HCT116 (cell line): ENCODE measurements at regions not wholly inside any gene's neighbourhood (a gene's known extent, or its start where the extent isn't known, plus 50 kb on each side); places are given as distances from the start of the nearest gene placed in this dataset.

Experiments
- ATAC-seq: fragments of 200-7000 bp; cut with Tn5 transposase; 2 replicates; pipeline ENCODE4 v1.9.1; 2020; ENCODE audit warnings: mild to moderate bottlenecking, moderate library complexity
- BruUV-seq: library from RNA; stranded (reverse); fragments of 400-500 nt; replicated peaks from 2 replicates; lab custom pipeline; 2021; lab: Mats Ljungman, UMichigan
- CTCF ChIA-PET: fragments of 300-600 bp; sonication (Branson Sonifier 250); formaldehyde crosslinking; loops from one replicate; lab custom pipeline; 2021; ENCODE audit warnings: antibody characterized with exemption; lab: Charles Lee
- POLR2A ChIA-PET: fragments of 300-600, 350-600 bp; sonication (Branson Sonifier 250); formaldehyde crosslinking; loops from one replicate; lab custom pipeline; 2021; ENCODE audit warnings: antibody characterized with exemption; lab: Charles Lee
- RAD21 ChIA-PET, 2 experiments: fragments of 300-600 bp; sonication (Branson Sonifier 250); formaldehyde crosslinking; loops; one replicate each; lab custom pipeline; 2023; ENCODE audit warnings: low total read pairs in 2 of 2; ENCODE audit not compliant: uncharacterized antibody in 2 of 2, unreplicated experiment in 2 of 2, low non-redundant PET in 1 of 2; lab: Charles Lee
- DNase-seq: peaks from one replicate; pipeline ENCODE4 v3.0.0-alpha.2; 2010; ENCODE audit warnings: low read depth, low spot score
- H2AFZ ChIP-seq: fragments of 200-600 bp; shearing (Covaris generic), sonication (generic); 2 replicates; pipeline ENCODE4 v1.6.1; 2017; ENCODE audit warnings: low read depth, mixed run types, mixed read lengths, antibody characterized with exemption, low read length; ENCODE audit not compliant: poor library complexity, severe bottlenecking
- H3K27ac ChIP-seq: 2 replicates; pipeline ENCODE4 v1.5.1; 2012; ENCODE audit warnings: low read depth, low read length
- H3K27me3 ChIP-seq: fragments of 200-600 bp; sonication (generic); 2 replicates; pipeline ENCODE4 v1.6.1; 2016; ENCODE audit warnings: mixed run types, low read length, mixed read lengths; ENCODE audit not compliant: insufficient read depth
- H3K36me3 ChIP-seq, 2 experiments: fragments of 200-500 bp in 1 of 2; fragments of 200-600 bp in 1 of 2; sonication (Bioruptor generic) in 1 of 2; sonication (generic) in 1 of 2; 2 replicates each; pipeline versions ENCODE4 v1.5.1 to v1.6.1; 2014 to 2016; ENCODE audit warnings: low read length in 2 of 2, inconsistent platforms in 1 of 2, mixed read lengths in 1 of 2, mixed run types in 1 of 2; ENCODE audit not compliant: insufficient read depth in 2 of 2, control insufficient read depth in 1 of 2
- H3K4me1 ChIP-seq, 2 experiments: fragments of 200-600 bp in 1 of 2; sonication (generic) in 1 of 2; 2 replicates each; pipeline versions ENCODE4 v1.5.1 to v1.6.1; 2012 to 2017; ENCODE audit warnings: low read length in 2 of 2, inconsistent platforms in 1 of 2, mild to moderate bottlenecking in 1 of 2, mixed read lengths in 1 of 2, mixed run types in 1 of 2, moderate library complexity in 1 of 2; ENCODE audit not compliant: insufficient read depth in 2 of 2, control insufficient read depth in 1 of 2
- H3K4me2 ChIP-seq: fragments of 200-600 bp; sonication (generic); 2 replicates; pipeline ENCODE4 v1.6.1; 2017; ENCODE audit warnings: mixed run types, low read length, mixed read lengths
- H3K4me3 ChIP-seq, 2 experiments: fragments of 200-600 bp in 1 of 2; sonication (generic) in 1 of 2; replicated peaks in 1 of 2; 2 replicates each; pipeline ENCODE4 v1.5.1; 2011 to 2016; ENCODE audit warnings: low read length in 2 of 2, control low read depth in 1 of 2, low read depth in 1 of 2, mild to moderate bottlenecking in 1 of 2, mixed read lengths in 1 of 2, mixed run types in 1 of 2
- H3K79me2 ChIP-seq: fragments of 200-600 bp; sonication (generic); 2 replicates; pipeline ENCODE4 v1.6.1; 2017; ENCODE audit warnings: mild to moderate bottlenecking, mixed run types, low read length, moderate library complexity, mixed read lengths; ENCODE audit not compliant: insufficient read depth
- H3K9ac ChIP-seq: fragments of 200-600 bp; sonication (generic); 2 replicates; pipeline ENCODE4 v1.6.1; 2016; ENCODE audit warnings: low read length, mixed read lengths
- H3K9me2 ChIP-seq: fragments of 200-600 bp; sonication (generic), shearing (Covaris generic); 2 replicates; pipeline ENCODE4 v1.6.1; 2017; ENCODE audit warnings: mixed run types, mild to moderate bottlenecking, moderate library complexity; ENCODE audit not compliant: insufficient read depth
- H3K9me3 ChIP-seq, 2 experiments: fragments of 200-500 bp in 1 of 2; fragments of 200-600 bp in 1 of 2; sonication (Bioruptor generic) in 1 of 2; sonication (generic) in 1 of 2; 2 replicates each; pipeline ENCODE4 v1.6.1; 2014 to 2017; ENCODE audit warnings: low read length in 2 of 2, mixed read lengths in 2 of 2, inconsistent platforms in 1 of 2, low read depth in 1 of 2, mild to moderate bottlenecking in 1 of 2, mixed run types in 1 of 2, moderate library complexity in 1 of 2; ENCODE audit not compliant: control insufficient read depth in 1 of 2, insufficient read depth in 1 of 2
- H4K20me1 ChIP-seq: fragments of 200-600 bp; sonication (generic), shearing (Covaris generic); 2 replicates; pipeline ENCODE4 v1.6.1; 2017; ENCODE audit warnings: mixed run types, mild to moderate bottlenecking, moderate library complexity; ENCODE audit not compliant: insufficient read depth
- CBX3 ChIP-seq: IDR thresholded peaks from 2 replicates; pipeline ENCODE4 v1.6.1; 2012; ENCODE audit warnings: low read depth
- CEBPB ChIP-seq: IDR thresholded peaks from 2 replicates; pipeline ENCODE4 v1.6.1; 2012; ENCODE audit warnings: low read depth
- EGR1 ChIP-seq: IDR thresholded peaks from 2 replicates; pipeline ENCODE4 v1.6.1; 2012; ENCODE audit warnings: low read depth
- EZH2 ChIP-seq: fragments of 200-600 bp; sonication (generic); IDR thresholded peaks from 2 replicates; pipeline ENCODE4 v1.6.1; 2017; ENCODE audit warnings: antibody characterized with exemption, mixed run types
- EZH2phosphoT487 ChIP-seq: fragments of 200-600 bp; IDR thresholded peaks from 2 replicates; pipeline ENCODE4 v1.6.1; 2018; ENCODE audit warnings: antibody characterized with exemption, borderline replicate concordance
- FOSL1 ChIP-seq: IDR thresholded peaks from 2 replicates; pipeline ENCODE4 v1.6.1; 2012; ENCODE audit warnings: low read depth
- JUND ChIP-seq: IDR thresholded peaks from 2 replicates; pipeline ENCODE4 v1.6.1; 2012
- POLR2AphosphoS5 ChIP-seq: IDR thresholded peaks from 2 replicates; pipeline ENCODE4 v1.6.1; 2011; ENCODE audit warnings: mild to moderate bottlenecking, low read depth, low read length, moderate library complexity
- RAD21 ChIP-seq: IDR thresholded peaks from 2 replicates; pipeline ENCODE4 v1.6.1; 2012; ENCODE audit warnings: low read depth, mild to moderate bottlenecking
- SIN3A ChIP-seq: IDR thresholded peaks from 2 replicates; pipeline ENCODE4 v1.6.1; 2012; ENCODE audit warnings: low read depth
- SP1 ChIP-seq: IDR thresholded peaks from 2 replicates; pipeline ENCODE4 v1.6.1; 2012; ENCODE audit warnings: low read depth
- SRF ChIP-seq: IDR thresholded peaks from 2 replicates; pipeline ENCODE4 v1.6.1; 2012; ENCODE audit warnings: low read depth
- TCF7L2 ChIP-seq: IDR thresholded peaks from 2 replicates; pipeline ENCODE4 v1.7.0; 2011; ENCODE audit warnings: borderline replicate concordance, inconsistent platforms; ENCODE audit not compliant: insufficient read depth, insufficient read length; ENCODE audit errors: extremely low read depth
- YY1 ChIP-seq: IDR thresholded peaks from 2 replicates; pipeline ENCODE4 v1.6.1; 2011; ENCODE audit warnings: low read length, low read depth, moderate library complexity, mild to moderate bottlenecking; ENCODE audit not compliant: insufficient replicate concordance; ENCODE audit errors: extremely low read depth
- ZFX ChIP-seq: fragments of 450-650 bp; IDR thresholded peaks from 2 replicates; pipeline ENCODE4 v1.6.1; 2017
- intact Hi-C: fragments of 100-400 bp; cut with micrococcal nuclease; formaldehyde crosslinking; loops from 2 replicates; pipeline ENCODE4 v1.10.0; 2022
- TF ChIP-seq, protein P1 (sequence below): IDR thresholded peaks from 2 replicates; pipeline ENCODE4 v1.6.1; 2012; ENCODE audit warnings: low read depth
- TF ChIP-seq, protein P2 (sequence below), 3 experiments: fragments of 200-600 bp in 1 of 3; sonication (generic) in 1 of 3; IDR thresholded peaks in 2 of 3; conservative IDR thresholded peaks in 1 of 3; 2 replicates each; pipeline ENCODE4 v1.5.1; 2012 to 2017; ENCODE audit warnings: low read depth in 2 of 3, low read length in 2 of 3, antibody characterized with exemption in 1 of 3, borderline replicate concordance in 1 of 3, control low read depth in 1 of 3, mild to moderate bottlenecking in 1 of 3, mixed read lengths in 1 of 3, mixed run types in 1 of 3, moderate library complexity in 1 of 3; ENCODE audit not compliant: insufficient read depth in 1 of 3
- TF ChIP-seq, protein P3 (sequence below): IDR thresholded peaks from 2 replicates; pipeline ENCODE4 v1.6.1; 2011; ENCODE audit warnings: mild to moderate bottlenecking, low read length, moderate library complexity; ENCODE audit not compliant: insufficient replicate concordance; ENCODE audit errors: extremely low read depth

DNA sequence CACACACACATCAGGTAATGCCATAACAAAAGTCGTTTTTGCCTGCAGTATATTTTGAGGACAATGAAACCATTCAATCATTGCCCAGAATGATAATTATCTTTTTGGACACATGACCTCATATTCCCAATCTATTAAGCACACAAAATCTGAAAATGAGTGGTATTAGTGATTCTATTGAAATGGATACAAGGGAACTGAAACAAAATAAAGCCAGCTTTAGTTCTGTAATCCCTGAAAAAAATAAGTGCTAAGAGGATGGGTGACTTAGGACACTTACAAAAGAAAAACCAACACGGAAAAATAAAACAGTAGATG, 128.3 kb upstream of the MAF start:
- ATAC-seq (no peak), DNase-seq (no peak)
- Histone ChIP-seq H2AFZ (no peak overlapping the region), H3K36me3 (no peaks in the 10 kb centered on the region), H3K27me3 (no peaks in the 10 kb centered on the region), H3K9me3 (peaks cover 57 to 60% of the 10 kb centered on the region in 2 experiments; a peak in 2 of 4 replicates), H3K4me1 (no peaks in the 10 kb centered on the region), H3K79me2 (no peaks in the 10 kb centered on the region), H3K27ac (no peak overlapping the region), H3K4me2 (no peak overlapping the region), H3K4me3 (no peak overlapping the region), H3K9ac (no peak overlapping the region), H4K20me1 (no peaks in the 10 kb centered on the region), H3K9me2 (no peaks in the 10 kb centered on the region)
- intact Hi-C loops = no loop called here
- TF ChIP-seq, protein P1, sequence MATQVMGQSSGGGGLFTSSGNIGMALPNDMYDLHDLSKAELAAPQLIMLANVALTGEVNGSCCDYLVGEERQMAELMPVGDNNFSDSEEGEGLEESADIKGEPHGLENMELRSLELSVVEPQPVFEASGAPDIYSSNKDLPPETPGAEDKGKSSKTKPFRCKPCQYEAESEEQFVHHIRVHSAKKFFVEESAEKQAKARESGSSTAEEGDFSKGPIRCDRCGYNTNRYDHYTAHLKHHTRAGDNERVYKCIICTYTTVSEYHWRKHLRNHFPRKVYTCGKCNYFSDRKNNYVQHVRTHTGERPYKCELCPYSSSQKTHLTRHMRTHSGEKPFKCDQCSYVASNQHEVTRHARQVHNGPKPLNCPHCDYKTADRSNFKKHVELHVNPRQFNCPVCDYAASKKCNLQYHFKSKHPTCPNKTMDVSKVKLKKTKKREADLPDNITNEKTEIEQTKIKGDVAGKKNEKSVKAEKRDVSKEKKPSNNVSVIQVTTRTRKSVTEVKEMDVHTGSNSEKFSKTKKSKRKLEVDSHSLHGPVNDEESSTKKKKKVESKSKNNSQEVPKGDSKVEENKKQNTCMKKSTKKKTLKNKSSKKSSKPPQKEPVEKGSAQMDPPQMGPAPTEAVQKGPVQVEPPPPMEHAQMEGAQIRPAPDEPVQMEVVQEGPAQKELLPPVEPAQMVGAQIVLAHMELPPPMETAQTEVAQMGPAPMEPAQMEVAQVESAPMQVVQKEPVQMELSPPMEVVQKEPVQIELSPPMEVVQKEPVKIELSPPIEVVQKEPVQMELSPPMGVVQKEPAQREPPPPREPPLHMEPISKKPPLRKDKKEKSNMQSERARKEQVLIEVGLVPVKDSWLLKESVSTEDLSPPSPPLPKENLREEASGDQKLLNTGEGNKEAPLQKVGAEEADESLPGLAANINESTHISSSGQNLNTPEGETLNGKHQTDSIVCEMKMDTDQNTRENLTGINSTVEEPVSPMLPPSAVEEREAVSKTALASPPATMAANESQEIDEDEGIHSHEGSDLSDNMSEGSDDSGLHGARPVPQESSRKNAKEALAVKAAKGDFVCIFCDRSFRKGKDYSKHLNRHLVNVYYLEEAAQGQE = no peak
- TF ChIP-seq SRF (no peak), ZFX (no peak), CEBPB (no peak), YY1 (no peak), SP1 (no peak), EZH2 (no peak), RAD21 (no peak), EZH2phosphoT487 (no peak), TCF7L2 (no peak), EGR1 (no peak), CBX3 (no peak), JUND (no peak), SIN3A (no peak), POLR2AphosphoS5 (no peak), FOSL1 (no peak)
- TF ChIP-seq, protein P2, sequence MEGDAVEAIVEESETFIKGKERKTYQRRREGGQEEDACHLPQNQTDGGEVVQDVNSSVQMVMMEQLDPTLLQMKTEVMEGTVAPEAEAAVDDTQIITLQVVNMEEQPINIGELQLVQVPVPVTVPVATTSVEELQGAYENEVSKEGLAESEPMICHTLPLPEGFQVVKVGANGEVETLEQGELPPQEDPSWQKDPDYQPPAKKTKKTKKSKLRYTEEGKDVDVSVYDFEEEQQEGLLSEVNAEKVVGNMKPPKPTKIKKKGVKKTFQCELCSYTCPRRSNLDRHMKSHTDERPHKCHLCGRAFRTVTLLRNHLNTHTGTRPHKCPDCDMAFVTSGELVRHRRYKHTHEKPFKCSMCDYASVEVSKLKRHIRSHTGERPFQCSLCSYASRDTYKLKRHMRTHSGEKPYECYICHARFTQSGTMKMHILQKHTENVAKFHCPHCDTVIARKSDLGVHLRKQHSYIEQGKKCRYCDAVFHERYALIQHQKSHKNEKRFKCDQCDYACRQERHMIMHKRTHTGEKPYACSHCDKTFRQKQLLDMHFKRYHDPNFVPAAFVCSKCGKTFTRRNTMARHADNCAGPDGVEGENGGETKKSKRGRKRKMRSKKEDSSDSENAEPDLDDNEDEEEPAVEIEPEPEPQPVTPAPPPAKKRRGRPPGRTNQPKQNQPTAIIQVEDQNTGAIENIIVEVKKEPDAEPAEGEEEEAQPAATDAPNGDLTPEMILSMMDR (IDR thresholded peaks at IDR 0.05 in 2 of 3, conservative IDR thresholded peaks at IDR 0.05 in 1 of 3; ENCODE audit: borderline replicate concordance in 1 of 3, insufficient read depth in 1 of 3, low read depth in 2 of 3, low read length in 2 of 3) = no peak
- TF ChIP-seq, protein P3, sequence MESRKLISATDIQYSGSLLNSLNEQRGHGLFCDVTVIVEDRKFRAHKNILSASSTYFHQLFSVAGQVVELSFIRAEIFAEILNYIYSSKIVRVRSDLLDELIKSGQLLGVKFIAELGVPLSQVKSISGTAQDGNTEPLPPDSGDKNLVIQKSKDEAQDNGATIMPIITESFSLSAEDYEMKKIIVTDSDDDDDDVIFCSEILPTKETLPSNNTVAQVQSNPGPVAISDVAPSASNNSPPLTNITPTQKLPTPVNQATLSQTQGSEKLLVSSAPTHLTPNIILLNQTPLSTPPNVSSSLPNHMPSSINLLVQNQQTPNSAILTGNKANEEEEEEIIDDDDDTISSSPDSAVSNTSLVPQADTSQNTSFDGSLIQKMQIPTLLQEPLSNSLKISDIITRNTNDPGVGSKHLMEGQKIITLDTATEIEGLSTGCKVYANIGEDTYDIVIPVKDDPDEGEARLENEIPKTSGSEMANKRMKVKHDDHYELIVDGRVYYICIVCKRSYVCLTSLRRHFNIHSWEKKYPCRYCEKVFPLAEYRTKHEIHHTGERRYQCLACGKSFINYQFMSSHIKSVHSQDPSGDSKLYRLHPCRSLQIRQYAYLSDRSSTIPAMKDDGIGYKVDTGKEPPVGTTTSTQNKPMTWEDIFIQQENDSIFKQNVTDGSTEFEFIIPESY = no peak
- RAD21 ChIA-PET = no interaction called here
- CTCF ChIA-PET = no interaction called here
- no TSS peak for BruUV-seq
- POLR2A ChIA-PET = no interaction called here
